Ishikawa (cell line): ENCODE measurements at regions not wholly inside any gene's neighbourhood (a gene's known extent, or its start where the extent isn't known, plus 50 kb on each side); places are given as distances from the start of the nearest gene placed in this dataset.

Source experiments
- CEBPB ChIP-seq: IDR thresholded peaks from 2 replicates; pipeline ENCODE4 v1.6.1; 2012
- CREB1 ChIP-seq: IDR thresholded peaks from 2 replicates; pipeline ENCODE4 v1.6.1; 2012; ENCODE audit warnings: low read depth
- EGR1 ChIP-seq: IDR thresholded peaks from 2 replicates; pipeline ENCODE4 v1.6.1; 2012
- EP300 ChIP-seq: IDR thresholded peaks from 2 replicates; pipeline ENCODE4 v1.6.1; 2012; ENCODE audit warnings: borderline replicate concordance
- FOXM1 ChIP-seq: IDR thresholded peaks from 2 replicates; pipeline ENCODE4 v1.6.1; 2012; ENCODE audit warnings: low read depth, borderline replicate concordance
- MAX ChIP-seq: IDR thresholded peaks from 2 replicates; pipeline ENCODE4 v1.6.1; 2012
- NFIC ChIP-seq: IDR thresholded peaks from 2 replicates; pipeline ENCODE4 v1.6.1; 2012
- RAD21 ChIP-seq: IDR thresholded peaks from 2 replicates; pipeline ENCODE4 v1.6.1; 2012; ENCODE audit warnings: low read depth
- REST ChIP-seq: IDR thresholded peaks from 2 replicates; pipeline ENCODE4 v1.6.1; 2012; ENCODE audit warnings: low read depth, mild to moderate bottlenecking
- TAF1 ChIP-seq: IDR thresholded peaks from 2 replicates; pipeline ENCODE4 v1.6.1; 2012; ENCODE audit warnings: low read depth, mild to moderate bottlenecking
- TCF12 ChIP-seq: IDR thresholded peaks from 2 replicates; pipeline ENCODE4 v1.6.1; 2012; ENCODE audit warnings: low read depth
- TEAD4 ChIP-seq: IDR thresholded peaks from 2 replicates; pipeline ENCODE4 v1.6.1; 2012
- USF1 ChIP-seq: IDR thresholded peaks from 2 replicates; pipeline ENCODE4 v1.6.1; 2012
- YY1 ChIP-seq: IDR thresholded peaks from 2 replicates; pipeline ENCODE4 v1.6.1; 2012; ENCODE audit warnings: low read depth
- ZBTB7A ChIP-seq: IDR thresholded peaks from 2 replicates; pipeline ENCODE4 v1.6.1; 2012; ENCODE audit warnings: low read depth

GRCh38 chr1:221274373-221274772, 395.1 kb downstream of the HLX start:
- TF ChIP-seq TEAD4 (no peak), RAD21 (no peak), USF1 (no peak), YY1 (no peak), TAF1 (no peak), REST (no peak), NFIC (no peak), CREB1 (no peak), TCF12 (no peak), MAX (no peak), CEBPB (no peak)

- TF ChIP-seq EP300, result no peak
Observed at GRCh38 chr1:221276896-221277409, 397.7 kb downstream of the HLX start.

GRCh38 chr1:221279146-221279545, 399.9 kb downstream of the HLX start:
- TF ChIP-seq TCF12 (no peak), TEAD4 (no peak), MAX (no peak), USF1 (no peak), CEBPB (no peak), EGR1 (no peak), TAF1 (no peak), RAD21 (no peak), YY1 (no peak), NFIC (no peak), FOXM1 (no peak), ZBTB7A (no peak), EP300 (no peak), REST (no peak), CREB1 (no peak)

- TF ChIP-seq RAD21 (no peak), TEAD4 (no peak), ZBTB7A (no peak), MAX (no peak), YY1 (no peak)
Observed at GRCh38 chr1:221283532-221283931, 404.3 kb downstream of the HLX start.

DNA sequence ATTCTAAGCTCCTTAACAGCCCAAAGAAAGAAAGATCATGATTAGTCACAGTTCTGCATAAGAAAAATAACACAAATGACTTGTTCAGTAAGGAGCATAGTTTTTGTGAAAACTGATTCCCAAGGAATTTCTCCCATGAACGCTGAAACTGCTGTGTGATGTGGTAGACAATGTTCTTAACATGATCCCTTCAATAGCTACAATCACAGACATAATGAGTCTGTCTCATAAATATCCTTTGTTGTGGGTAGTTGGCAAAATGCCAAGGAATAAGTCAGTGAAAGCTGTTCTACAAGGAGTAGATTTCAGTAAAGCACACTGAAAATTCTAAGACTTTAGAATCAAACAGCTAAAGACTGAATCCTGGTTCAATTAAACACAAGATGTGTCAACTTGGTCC, 404.8 kb downstream of the HLX start:
- no peak for TF ChIP-seq YY1
- TF ChIP-seq RAD21, result no peak
- TF ChIP-seq NFIC, result peak; percentile 60
- no peak for TF ChIP-seq USF1

GRCh38 chr1:221286399-221286798, 407.2 kb downstream of the HLX start:
- TF ChIP-seq RAD21 (no peak), CEBPB (no peak), YY1 (no peak), EGR1 (no peak), CREB1 (no peak), USF1 (no peak)
